ENCODE measurements at regions not wholly inside any gene's neighbourhood (a gene's known extent, or its start where the extent isn't known, plus 50 kb on each side); places are given as distances from the start of the nearest gene placed in this dataset.

GRCh38 chr14:76950055-76951020, 78.2 kb downstream of the IRF2BPL start:
- in situ Hi-C loops (cut with MboI; ENCODE audit: low sequenced_read_pairs), result no loop called here

- in situ Hi-C loops (cut with MboI; ENCODE audit: low sequenced_read_pairs), result no loop called here
Measured at GRCh38 chr14:76948976-76949375, 79.5 kb downstream of the IRF2BPL start.

GRCh38 chr14:76948213-76948947, 80.1 kb downstream of the IRF2BPL start:
- in situ Hi-C loops (cut with MboI; ENCODE audit: low sequenced_read_pairs), result no loop called here

GRCh38 chr14:76947838-76948184, 80.7 kb downstream of the IRF2BPL start:
- in situ Hi-C loops (cut with MboI; ENCODE audit: low sequenced_read_pairs), result no loop called here

GRCh38 chr14:76947078-76947837, 81.2 kb downstream of the IRF2BPL start:
- in situ Hi-C loops (cut with MboI; ENCODE audit: low sequenced_read_pairs), result no loop called here

GRCh38 chr14:76946753-76947077, 81.8 kb downstream of the IRF2BPL start:
- in situ Hi-C loops (cut with MboI; ENCODE audit: low sequenced_read_pairs), result no loop called here

GRCh38 chr14:76943072-76943471, 85.4 kb downstream of the IRF2BPL start:
- in situ Hi-C loops (cut with MboI; ENCODE audit: low sequenced_read_pairs), result no loop called here

GRCh38 chr14:76941946-76942805, 86.3 kb downstream of the IRF2BPL start:
- in situ Hi-C loops (cut with MboI; ENCODE audit: low sequenced_read_pairs), result no loop called here

GRCh38 chr14:76941544-76941943, 87.0 kb downstream of the IRF2BPL start:
- in situ Hi-C loops (cut with MboI; ENCODE audit: low sequenced_read_pairs), result no loop called here

GRCh38 chr14:76940021-76940760, 88.3 kb downstream of the IRF2BPL start:
- in situ Hi-C loops (cut with MboI; ENCODE audit: low sequenced_read_pairs), result no loop called here

- in situ Hi-C loops (cut with MboI; ENCODE audit: low sequenced_read_pairs), result no loop called here
Measured at GRCh38 chr14:76939015-76939742, 89.3 kb downstream of the IRF2BPL start.

GRCh38 chr14:76938092-76938500, 90.4 kb downstream of the IRF2BPL start:
- in situ Hi-C loops (cut with MboI; ENCODE audit: low sequenced_read_pairs), result no loop called here

GRCh38 chr14:76937181-76938091, 91.1 kb downstream of the IRF2BPL start:
- in situ Hi-C loops (cut with MboI; ENCODE audit: low sequenced_read_pairs), result no loop called here

- in situ Hi-C loops (cut with MboI; ENCODE audit: low sequenced_read_pairs), result no loop called here
Measured at GRCh38 chr14:76936483-76936882, 92.0 kb downstream of the IRF2BPL start.

GRCh38 chr14:76933515-76933914, 95.0 kb downstream of the IRF2BPL start:
- in situ Hi-C loops (cut with MboI; ENCODE audit: low sequenced_read_pairs), result no loop called here

- in situ Hi-C loops (cut with MboI; ENCODE audit: low sequenced_read_pairs), result no loop called here
Measured at GRCh38 chr14:76931631-76932402, 96.7 kb downstream of the IRF2BPL start.

GRCh38 chr14:76930549-76930948, 98.0 kb downstream of the IRF2BPL start:
- in situ Hi-C loops (cut with MboI; ENCODE audit: low sequenced_read_pairs), result no loop called here
